ENCODE measurements at regions not wholly inside any gene's neighbourhood (a gene's known extent, or its start where the extent isn't known, plus 50 kb on each side); places are given as distances from the start of the nearest gene placed in this dataset.
"Not testable (repeated sequence)": the region's sequence is repeated elsewhere in the genome, so short reads cannot be mapped to it uniquely, and the experiment has no call there.

DNA sequence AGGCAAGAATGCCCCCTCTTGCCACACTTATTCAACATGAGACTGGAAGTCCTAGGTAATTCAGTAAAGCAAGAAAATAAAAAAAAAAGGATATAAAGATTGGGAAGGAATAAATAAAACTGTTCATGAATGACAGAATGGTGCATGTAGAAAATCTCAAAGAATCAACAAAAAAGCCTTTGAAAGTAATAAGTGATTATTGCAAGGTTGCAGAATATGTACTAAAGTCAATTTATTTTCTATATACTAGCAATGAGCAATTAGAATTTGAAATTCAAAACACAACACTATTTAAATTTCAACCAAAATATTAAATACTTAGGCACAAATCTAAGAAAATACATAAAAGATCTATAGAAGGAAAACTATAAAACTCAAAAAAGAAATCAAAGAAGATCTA, 58.6 kb downstream of the MAGEA10 start:
- DNase-seq (ENCODE audit: low read depth): no peak

DNA sequence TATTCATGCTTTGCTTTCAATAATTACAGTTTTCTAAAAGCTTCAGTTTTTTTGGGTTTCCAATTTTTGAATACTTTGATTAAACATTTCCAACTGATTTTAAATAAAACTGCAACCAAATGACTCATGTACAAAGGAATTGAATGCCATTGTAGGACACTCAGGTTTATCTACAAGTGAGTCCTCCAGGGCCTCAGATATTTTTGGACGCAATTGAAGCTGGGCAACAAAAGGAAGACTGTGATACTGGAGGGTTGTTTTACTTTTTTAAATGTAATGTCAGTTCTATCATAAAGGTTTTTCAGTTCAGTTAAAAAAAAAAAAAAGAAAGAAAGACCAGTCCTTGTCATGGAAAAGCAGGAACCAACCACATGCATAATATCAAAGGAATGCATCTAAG, 64.2 kb downstream of the MAGEA10 start:
- no peak for DNase-seq (ENCODE audit: low read depth)

DNA sequence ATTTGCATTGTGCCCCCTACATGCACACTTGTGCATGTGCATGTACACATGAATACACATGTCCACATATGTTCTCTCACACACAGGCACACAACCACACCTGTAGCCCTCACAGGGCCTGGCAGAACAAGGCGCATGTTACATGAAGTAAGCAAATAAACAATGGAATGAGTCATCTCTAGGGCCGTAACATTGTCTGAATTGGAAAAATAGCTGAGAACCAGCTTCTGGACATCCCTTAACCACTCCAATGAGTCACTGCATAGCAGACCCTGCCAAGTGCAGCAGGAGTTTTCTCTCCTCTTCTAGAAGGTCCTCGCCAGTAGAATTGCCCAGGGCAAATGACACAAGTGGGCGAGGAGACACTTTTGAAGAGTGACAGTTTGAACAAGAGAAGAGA, 66.1 kb downstream of the MAGEA10 start:
- DNase-seq (ENCODE audit: low read depth): peak; percentile 60

- no peak for DNase-seq (ENCODE audit: low read depth)
These were observed 68.2 kb downstream of the MAGEA10 start for GRCh38 chrX:152070144-152070543.

DNA sequence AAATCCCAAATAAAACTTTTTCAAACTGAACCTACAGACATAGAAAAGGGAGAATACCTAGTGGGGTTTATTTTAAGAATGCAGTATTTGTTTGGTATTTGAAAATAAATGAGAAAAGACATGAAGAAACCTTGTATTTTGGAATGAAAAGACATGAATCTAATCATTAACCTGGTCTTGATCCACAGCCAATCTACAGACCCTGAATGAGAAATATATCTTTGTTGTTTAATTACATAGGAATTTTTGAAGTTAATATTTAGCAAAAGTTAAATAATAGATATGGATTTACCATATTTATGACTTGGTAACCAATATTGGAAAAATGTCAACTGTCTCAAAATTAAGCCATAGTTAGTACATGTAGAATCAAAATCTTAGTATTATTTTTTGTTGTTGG, 76.8 kb downstream of the MAGEA10 start:
- DNase-seq (ENCODE audit: low read depth): no peak

- no peak for DNase-seq (ENCODE audit: low read depth)
These were observed 77.3 kb downstream of the MAGEA10 start for GRCh38 chrX:152061083-152061482.

GRCh38 chrX:152050623-152051022, 76.1 kb upstream of the GABRE start:
- DNase-seq (ENCODE audit: low read depth): not testable (repeated sequence)

GRCh38 chrX:152044383-152044782, 69.9 kb upstream of the GABRE start:
- DNase-seq (ENCODE audit: low read depth): no peak

- no peak for DNase-seq (ENCODE audit: low read depth)
These were observed 64.3 kb upstream of the GABRE start for GRCh38 chrX:152038804-152039203.

- no peak for DNase-seq (ENCODE audit: low read depth)
These were observed 62.7 kb upstream of the GABRE start for GRCh38 chrX:152037183-152037582.

GRCh38 chrX:152031346-152031745, 56.9 kb upstream of the GABRE start:
- DNase-seq (ENCODE audit: low read depth): not testable (repeated sequence)

DNA sequence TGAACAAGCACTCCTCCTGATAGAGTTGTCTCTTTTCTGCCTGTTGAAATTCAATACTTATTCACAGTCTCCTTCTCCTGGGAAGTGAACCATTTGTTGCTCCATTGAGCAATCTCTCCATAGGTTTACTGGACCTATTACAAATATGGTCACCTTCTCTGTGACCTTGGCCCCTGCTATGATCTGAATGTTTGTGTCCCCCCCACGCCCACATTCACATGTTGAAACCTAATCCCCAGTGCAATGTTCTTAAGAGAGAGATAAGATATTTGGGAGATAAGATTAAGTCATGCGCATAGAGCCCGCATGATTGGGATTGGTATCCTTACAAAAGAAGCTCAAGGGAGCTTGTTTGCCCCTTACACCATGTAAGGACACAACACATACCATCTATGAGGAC, 54.1 kb upstream of the GABRE start:
- no peak for DNase-seq (ENCODE audit: low read depth)

- no peak for DNase-seq (ENCODE audit: low read depth)
These were observed 51.4 kb upstream of the GABRE start for GRCh38 chrX:152025656-152026440.

- DNase-seq (ENCODE audit: low read depth): no peak
These were observed 50.2 kb upstream of the GABRE start for GRCh38 chrX:152024710-152025109.

Measured in non-pigmented ciliary epithelial cell (primary cell).